ENCODE measurements at regions not wholly inside any gene's neighbourhood (a gene's known extent, or its start where the extent isn't known, plus 50 kb on each side); places are given as distances from the start of the nearest gene placed in this dataset.
A peak's percentile ranks its signal among the peaks of the same experiment; 100 is the strongest.

DNA sequence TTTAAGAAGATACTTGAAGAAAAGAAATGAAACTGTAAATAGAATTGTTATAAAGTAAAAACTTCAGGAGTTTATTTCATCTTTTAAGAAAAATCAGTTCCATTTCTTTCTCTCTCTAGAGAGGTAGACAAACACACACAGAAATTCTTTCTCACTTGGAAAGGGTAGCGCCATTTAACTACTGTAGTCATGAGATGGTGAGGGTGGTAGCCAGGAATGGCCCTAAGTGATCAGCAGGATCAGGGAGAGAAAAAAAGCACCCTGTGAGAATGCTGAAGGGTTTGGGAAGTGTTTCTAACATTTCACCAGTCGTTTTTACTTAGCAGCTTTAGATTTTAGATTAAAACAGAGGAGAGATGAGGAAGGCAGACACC lies 205.7 kb upstream of the RUNX1 start:
- no peak for ATAC-seq
- no peaks in the 10 kb centered on the region for H3K9me3 ChIP-seq
- H3K4me1 ChIP-seq: peaks cover 4 to 29% (median 18%) of the 10 kb centered on the region in 12 donors
- no peak overlapping the region for H3K4me3 ChIP-seq
- no peak for DNase-seq
- H3K27ac ChIP-seq: peak overlapping the region in 5 of 12 donors; percentile 37 to 80 (median 64)
- TF ChIP-seq, protein P1, sequence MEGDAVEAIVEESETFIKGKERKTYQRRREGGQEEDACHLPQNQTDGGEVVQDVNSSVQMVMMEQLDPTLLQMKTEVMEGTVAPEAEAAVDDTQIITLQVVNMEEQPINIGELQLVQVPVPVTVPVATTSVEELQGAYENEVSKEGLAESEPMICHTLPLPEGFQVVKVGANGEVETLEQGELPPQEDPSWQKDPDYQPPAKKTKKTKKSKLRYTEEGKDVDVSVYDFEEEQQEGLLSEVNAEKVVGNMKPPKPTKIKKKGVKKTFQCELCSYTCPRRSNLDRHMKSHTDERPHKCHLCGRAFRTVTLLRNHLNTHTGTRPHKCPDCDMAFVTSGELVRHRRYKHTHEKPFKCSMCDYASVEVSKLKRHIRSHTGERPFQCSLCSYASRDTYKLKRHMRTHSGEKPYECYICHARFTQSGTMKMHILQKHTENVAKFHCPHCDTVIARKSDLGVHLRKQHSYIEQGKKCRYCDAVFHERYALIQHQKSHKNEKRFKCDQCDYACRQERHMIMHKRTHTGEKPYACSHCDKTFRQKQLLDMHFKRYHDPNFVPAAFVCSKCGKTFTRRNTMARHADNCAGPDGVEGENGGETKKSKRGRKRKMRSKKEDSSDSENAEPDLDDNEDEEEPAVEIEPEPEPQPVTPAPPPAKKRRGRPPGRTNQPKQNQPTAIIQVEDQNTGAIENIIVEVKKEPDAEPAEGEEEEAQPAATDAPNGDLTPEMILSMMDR (IDR thresholded peaks at IDR 0.05): no peak
- TF ChIP-seq POLR2A (IDR thresholded peaks at IDR 0.05): no peak
- 59 to 60% (median 60%) methylated on average over 2 of the region's 2 CpGs for WGBS, 4 donors
- intact Hi-C loops (cut with DNase I): loop anchor here in 1 of 10 donors (5.0 kb wide), 1 partner anchor 42 kb away; no protein-coding TSS in a partner anchor
- H3K36me3 ChIP-seq: no peaks in the 10 kb centered on the region
- no peaks in the 10 kb centered on the region for H3K27me3 ChIP-seq

DNA sequence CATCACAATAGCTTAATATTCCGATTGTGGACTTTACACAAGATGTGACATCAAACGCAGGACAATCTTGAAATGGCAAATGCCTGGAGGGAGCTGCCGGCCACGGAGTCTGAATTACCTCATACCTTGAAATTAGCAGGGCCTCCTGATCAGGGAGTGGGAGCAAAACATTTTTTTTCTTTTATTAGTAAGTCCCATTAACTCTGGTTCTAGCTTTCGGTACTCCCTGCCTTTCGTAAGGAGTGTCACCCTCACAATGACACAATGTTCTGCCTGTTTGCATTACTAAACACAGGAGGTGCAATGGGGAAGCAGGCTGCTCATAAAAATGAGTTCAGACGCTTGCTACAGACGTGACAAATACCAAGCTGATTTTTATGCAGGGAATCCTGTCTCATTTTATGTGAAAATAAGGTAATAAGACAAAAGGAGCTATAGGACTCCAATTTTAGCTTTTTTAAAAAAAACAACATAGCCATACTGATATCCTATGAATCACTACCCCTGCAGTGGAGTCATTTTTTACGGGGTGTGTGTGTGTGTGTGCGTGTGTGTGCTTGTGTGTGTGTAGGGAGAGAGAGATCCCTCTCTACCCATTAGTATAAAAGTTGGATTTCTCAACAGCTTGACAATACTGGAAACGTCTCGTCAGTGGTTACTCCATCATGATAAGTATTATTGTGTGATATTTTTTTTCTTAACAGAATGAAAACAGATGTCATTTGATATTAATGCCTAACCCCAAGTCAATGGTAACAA lies 205.1 kb upstream of the RUNX1 start:
- peak in 1 of 4 donors; percentile 47 for ATAC-seq
- intact Hi-C loops (cut with DNase I): no loop called here

GRCh38 chr21:35252831-35253230 lies 203.7 kb upstream of the RUNX1 start:
- H3K27ac ChIP-seq: no peak overlapping the region
- no peak overlapping the region for H3K4me3 ChIP-seq
- no peaks in the 10 kb centered on the region for H3K36me3 ChIP-seq
- H3K27me3 ChIP-seq: no peaks in the 10 kb centered on the region
- 86 to 97% (median 92%) methylated on average over 2 of the region's 2 CpGs for WGBS, 4 donors
- ATAC-seq (no peak), DNase-seq (no peak)
- intact Hi-C loops (cut with DNase I): no loop called here
- H3K4me1 ChIP-seq: peaks cover 4 to 26% (median 18%) of the 10 kb centered on the region in 12 donors
- no peaks in the 10 kb centered on the region for H3K9me3 ChIP-seq
- TF ChIP-seq POLR2A (IDR thresholded peaks at IDR 0.05): no peak
- TF ChIP-seq, protein P1 (IDR thresholded peaks at IDR 0.05): no peak

More for the DNA sequence above, 205.1 kb upstream of the RUNX1 start:
- H3K36me3 ChIP-seq: no peaks in the 10 kb centered on the region
- no peaks in the 10 kb centered on the region for H3K9me3 ChIP-seq
- TF ChIP-seq, protein P1 (IDR thresholded peaks at IDR 0.05): no peak
- no peak for TF ChIP-seq POLR2A (IDR thresholded peaks at IDR 0.05)
- H3K4me1 ChIP-seq: peaks cover 4 to 29% (median 18%) of the 10 kb centered on the region in 12 donors
- peak overlapping the region in 3 of 12 donors; percentile 37 to 80 (median 79) for H3K27ac ChIP-seq
- H3K27me3 ChIP-seq: no peaks in the 10 kb centered on the region
- H3K4me3 ChIP-seq: no peak overlapping the region
- 74 to 79% (median 75%) methylated on average over 12 of the region's 12 CpGs for WGBS, 4 donors
- no peak for DNase-seq

- peaks cover 0 to 18% (median 0%) of the 10 kb centered on the region in 12 donors for H3K4me1 ChIP-seq
- DNase-seq (no peak), ATAC-seq (no peak)
- H3K9me3 ChIP-seq: no peaks in the 10 kb centered on the region
- intact Hi-C loops (cut with DNase I): no loop called here
- no peaks in the 10 kb centered on the region for H3K36me3 ChIP-seq
- H3K4me3 ChIP-seq: no peak overlapping the region
- TF ChIP-seq, protein P1 (IDR thresholded peaks at IDR 0.05): no peak
- TF ChIP-seq POLR2A (IDR thresholded peaks at IDR 0.05): no peak
- H3K27me3 ChIP-seq: no peaks in the 10 kb centered on the region
- 81 to 94% (median 83%) methylated on average over 1 of the region's 1 CpG for WGBS, 4 donors
- no peak overlapping the region for H3K27ac ChIP-seq
These were observed 200.5 kb upstream of the RUNX1 start for GRCh38 chr21:35249636-35250035.

All from heart left ventricle (tissue), 16 donors.